Urothelium cell line (cell line): ENCODE measurements at regions not wholly inside any gene's neighbourhood (a gene's known extent, or its start where the extent isn't known, plus 50 kb on each side); places are given as distances from the start of the nearest gene placed in this dataset.

Experiments
- DNase-seq: peaks from one replicate; pipeline ENCODE4 v3.0.0; 2011; ENCODE audit warnings: low spot score, mixed read lengths
- FAIRE-seq: peaks from 2 replicates; lab custom pipeline; 2011; peaks lifted over from hg19 to GRCh38; lab: Jason Lieb, UNC

DNA sequence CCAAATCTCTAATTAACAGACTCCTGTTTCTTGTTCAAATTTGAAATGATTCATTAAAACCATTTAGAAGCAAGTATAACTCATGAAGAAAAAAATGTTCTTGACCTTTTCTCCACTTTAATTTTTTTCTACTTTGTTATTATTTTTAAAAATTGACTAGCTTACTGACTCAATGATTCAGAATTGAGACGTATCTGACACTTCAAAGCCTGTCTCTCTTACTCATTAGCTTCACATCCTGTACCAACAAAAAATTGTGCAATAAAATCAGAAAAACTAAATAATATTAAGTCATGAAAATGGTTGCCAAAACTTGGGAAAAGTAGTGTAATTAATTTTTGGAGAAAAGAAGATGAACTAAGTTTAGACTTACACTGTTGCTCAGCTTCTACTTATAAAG, 331.2 kb downstream of the SLC16A7 start:
- no peak for DNase-seq
- FAIRE-seq: no peak

DNA sequence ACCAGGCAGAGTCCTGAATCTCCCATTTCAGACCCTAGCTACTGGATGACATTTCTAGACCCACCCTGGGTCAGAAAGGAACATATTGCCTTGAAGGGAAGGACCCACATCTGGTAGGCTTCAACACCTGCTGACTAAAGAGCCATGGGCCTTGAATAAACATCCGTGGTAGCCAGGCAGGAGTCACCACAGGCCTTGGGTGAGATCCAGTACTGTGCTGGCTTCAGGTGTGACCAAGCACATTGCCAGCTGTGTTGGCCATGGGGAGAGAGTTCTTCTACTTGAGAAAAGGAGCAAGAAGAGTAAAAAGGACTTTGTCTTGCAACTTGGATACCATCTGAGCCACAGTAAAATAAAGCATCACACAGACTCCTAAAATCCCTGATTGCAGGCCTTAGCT, 332.6 kb downstream of the SLC16A7 start:
- FAIRE-seq (no peak), DNase-seq (no peak)

DNA sequence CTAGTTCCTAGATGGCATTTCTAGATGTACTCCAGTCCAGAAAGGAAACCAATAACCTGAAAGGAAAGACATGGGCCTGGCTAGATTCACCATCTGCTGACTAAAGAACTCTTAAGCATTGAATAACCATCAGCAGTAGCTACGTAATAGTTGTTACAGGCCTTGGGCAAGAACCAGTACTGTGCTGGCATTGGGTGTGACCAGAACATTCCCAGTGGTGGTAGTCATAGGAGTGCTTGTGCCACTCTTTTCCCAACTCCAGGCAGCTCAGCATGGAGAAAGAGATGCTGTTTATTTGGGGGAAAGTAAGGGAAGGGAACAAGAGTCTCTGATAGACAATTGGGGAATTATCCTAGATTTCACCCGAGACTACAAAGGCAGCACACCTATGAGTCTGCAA, 333.3 kb downstream of the SLC16A7 start:
- FAIRE-seq (no peak), DNase-seq (peak; percentile 25)

DNA sequence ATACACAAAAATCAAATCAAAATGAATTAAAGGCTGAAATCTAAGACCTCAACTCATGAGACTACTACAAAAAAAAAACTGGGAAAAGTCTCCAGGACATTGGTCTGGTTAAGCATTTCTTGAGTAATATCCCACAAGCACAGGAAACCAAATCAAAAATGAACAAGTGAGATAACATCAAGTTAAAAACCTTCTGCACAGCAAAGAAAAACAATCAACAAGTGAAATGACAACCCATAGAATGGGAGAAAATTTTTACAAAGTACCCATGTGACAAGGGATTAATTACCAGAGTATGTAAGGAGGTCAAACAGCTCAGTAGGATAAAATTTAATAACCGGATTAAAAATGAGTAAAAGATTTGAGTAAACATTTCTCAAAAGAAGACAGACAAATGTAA, 338.7 kb downstream of the SLC16A7 start:
- DNase-seq (no peak), FAIRE-seq (no peak)

DNA sequence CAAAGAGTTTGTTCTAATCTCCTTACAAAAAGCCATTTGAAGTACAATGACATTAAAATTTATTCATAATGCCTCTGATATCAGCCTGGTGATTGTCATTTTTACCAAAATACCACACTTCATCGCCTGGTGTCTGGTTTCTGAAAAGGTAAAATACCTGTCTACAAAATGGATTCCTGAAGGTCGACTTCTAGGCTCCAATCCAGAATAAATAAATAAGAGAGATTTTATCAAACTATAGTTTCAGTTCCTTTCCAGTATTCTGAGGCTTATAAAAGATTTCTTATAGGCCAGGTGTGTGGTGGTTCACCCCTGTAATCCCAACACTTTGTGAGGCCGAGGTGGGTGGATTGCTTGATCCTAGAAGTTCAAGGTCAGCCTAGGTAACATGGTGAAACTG, 340.7 kb downstream of the SLC16A7 start:
- no peak for DNase-seq
- FAIRE-seq: no peak

DNA sequence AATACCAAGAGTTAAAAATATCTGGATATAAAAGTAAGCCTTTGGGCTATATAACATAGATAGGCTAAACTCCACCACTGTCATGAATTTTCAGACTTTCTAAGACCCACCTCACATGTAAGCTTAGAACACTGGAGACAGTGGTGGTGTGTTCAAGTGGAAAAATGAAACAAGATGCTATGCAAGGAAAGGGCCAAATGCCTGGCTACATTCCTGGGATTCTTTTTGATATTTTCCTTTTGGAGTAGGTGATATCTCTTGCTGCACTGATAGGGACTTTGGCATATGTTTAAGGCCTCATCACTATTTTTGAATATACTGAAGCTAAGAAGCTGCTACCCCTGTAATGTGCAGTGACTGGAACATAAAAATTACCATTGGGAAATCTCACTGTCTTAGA, 341.3 kb downstream of the SLC16A7 start:
- FAIRE-seq (no peak), DNase-seq (no peak)

DNA sequence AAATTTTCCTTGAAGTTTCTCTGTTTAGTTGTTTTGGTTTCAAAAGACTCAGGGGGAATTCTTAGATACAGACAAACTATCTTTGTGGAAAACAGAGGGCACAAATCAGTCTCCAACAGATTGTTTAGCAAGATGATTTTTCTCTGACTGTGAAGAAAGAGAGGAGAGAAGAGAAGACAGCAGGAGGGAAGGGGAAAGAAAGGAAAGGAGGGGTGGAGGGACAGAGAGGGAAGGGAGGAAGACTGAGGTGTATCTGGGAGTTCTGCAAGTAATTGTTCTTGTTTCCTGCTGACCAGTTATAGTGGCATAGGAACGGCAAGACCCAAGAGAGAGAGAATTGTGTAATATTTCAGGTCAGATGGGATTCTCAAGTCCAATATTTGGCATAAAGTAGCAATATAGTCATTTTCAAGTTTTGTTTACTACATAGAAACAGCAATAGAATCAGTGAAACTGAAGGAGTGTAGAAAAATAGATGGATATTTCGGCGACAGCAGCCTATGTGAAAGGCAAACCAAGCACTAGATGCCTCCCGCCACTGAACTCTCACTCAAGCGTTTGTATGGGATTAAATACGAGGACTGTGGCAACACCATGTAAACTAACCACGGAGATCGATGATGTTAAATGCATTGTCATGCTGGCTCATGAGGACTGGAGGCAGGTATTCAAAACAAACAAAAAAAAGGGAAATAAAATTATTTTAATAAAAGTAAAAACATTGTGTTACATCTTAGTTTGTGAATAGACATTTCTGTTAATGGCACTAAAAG, 342.5 kb downstream of the SLC16A7 start:
- FAIRE-seq (no peak), DNase-seq (no peak)

DNA sequence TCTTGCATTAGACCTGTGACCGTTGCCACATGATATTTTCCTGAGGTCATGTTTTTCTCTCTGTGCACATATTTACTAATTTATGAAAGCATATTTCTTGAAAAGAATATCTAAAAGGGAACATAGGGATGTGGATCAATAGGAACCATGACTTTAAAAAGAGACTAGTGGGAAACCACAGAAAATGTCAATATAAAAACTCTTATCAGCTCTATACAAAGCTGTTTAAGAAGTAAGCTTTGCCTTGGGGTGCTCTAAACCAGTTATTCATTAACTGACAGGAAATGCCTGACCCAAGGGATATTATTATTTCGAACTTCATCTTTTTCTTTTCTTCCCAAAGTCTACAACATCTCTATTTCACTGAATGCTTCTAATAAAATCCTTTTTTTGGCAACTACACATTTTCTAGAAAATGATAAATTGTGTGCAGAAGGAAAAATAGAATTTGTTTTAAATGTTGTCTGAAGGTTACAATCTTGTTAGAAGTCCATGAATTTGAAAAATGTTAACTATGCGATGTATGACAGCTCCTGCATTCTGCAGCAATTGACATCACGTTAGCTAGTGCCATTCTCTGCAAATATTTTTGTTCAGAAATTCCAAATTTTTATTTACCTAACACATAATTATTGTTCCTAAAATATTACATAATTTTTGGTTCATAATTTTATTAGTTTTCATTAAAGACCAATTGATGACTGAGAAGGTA, 345.0 kb downstream of the SLC16A7 start:
- DNase-seq: no peak
- no peak for FAIRE-seq

DNA sequence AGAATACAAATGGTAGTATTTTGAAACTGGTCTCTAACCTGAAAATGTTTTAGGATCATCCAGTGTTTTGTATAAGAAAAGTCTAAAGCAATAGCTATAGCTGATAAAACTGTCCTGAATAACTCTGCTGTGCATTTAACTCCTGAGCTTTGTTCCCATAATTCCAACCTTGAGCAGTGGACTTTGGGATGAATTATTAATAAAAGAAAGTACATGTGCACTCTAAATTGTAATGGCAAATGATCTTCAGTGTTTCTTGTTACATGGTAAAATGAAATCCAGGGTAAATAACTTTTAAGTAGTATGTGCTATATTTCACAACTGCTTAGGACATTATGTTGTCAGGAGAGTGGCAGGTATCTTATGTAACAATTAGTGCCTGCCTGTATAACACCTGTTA, 345.6 kb downstream of the SLC16A7 start:
- no peak for FAIRE-seq
- DNase-seq: no peak

DNA sequence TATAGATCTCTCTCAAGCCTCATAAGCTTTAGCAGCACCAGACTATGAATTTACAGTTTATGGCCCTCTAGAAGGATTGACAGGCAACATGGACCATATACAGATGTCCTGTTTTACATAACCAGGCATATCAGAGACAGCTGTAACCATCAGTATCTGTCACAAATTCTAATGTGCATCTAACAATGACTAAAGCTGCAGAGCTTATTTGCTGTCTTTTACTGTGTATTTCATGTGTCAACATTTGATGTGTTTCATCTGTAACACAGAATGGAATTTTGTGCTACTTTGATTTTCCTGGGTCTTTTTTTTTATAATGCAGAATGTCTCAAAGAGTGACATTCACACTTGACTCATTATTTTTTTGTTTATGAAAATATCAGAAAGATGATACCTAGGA, 348.3 kb downstream of the SLC16A7 start:
- DNase-seq: no peak
- FAIRE-seq: no peak

DNA sequence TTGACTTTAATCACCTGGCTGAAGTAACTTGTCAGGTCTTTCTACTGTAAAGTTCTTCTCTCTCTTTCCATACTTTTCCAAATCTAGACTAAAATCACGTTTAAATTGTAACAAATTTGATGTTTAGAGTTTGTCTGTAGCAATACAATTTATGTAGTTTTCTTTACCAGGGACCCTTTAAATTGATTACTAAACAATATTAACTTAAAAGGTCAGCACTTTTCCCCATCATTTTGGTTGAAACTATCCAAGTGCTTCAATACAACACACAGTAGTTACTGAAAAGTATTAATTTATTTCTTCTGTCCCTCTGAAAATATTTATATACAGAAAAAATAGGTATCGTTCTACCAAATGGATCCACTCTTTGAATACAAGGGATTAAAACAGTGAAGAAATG, 350.8 kb downstream of the SLC16A7 start:
- DNase-seq (no peak), FAIRE-seq (no peak)

DNA sequence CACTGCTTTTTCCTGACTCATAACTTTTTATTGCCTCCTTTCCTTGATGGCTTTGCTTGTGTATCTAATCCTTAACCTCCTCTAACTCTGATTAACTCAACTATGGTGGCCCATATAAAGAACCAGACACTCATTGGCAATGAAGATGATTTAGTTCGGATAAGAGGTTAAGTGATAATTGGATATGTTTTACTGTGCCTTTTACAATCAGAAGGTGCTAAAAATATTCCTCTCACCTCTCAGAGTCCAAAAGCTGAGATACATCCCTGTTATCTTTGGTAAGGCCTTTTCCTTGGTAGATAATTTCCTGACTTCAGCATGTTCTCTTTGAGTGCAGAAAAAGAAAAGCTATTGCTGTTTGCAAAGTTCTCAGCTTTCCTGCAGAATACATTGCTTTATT, 367.7 kb downstream of the SLC16A7 start:
- FAIRE-seq (no peak), DNase-seq (no peak)

DNA sequence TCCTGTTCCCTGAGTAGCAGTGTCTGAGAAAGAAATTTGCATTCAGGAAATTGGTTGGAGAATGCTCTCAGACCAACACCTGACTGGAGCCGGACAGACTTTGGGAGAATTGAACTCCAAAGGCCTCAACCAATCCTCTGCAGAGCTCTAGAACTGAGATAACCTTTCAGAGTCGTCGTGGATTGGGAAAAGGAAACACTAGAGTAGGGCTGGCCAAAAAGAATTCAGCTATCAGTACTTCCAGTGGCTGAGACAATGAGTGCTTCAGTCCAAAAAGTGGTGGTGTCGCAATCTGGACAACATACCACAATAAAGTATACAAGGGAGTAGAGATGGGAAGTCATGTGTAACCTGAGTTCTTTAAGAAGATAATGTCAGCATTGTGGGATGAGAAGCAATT, 377.1 kb downstream of the SLC16A7 start:
- DNase-seq (peak; percentile 45), FAIRE-seq (no peak)

DNA sequence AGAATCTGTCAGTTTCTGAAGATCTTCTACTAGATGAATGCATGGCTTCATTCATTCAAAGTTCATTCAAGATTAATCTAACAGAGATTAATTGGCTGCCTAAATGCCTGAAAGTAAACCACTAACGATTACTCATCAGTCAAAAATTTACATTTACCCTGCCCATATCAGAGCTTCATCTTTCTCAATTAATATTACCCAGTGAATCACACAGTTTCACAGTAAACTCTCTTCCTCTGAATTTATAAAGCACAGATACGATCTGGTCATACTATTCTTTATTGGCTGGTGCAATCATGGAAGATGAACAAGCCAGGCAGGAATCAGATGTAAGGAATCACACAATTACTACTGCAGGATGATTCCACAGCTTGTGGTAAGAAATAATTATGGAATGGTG, 377.7 kb downstream of the SLC16A7 start:
- no peak for FAIRE-seq

DNA sequence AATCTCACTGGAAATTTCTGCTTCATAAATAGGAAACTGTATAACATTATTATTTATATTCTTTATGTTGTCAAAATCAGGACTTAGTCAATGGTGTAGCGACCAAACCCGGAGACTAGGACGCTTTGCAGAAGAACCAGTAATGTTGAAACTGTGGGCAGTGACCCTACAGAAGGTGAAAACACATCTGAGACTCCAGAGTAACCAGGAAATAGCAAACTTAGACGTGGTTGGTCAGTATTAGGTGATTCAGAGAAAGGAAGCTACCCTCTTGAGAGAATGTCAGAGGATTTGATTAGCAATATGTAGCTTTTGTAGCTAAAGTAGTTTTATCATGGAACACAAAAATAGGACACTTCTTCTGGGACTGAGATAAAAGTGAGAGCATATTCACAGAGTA, 381.9 kb downstream of the SLC16A7 start:
- DNase-seq: no peak
- no peak for FAIRE-seq

More for the DNA sequence above, 377.7 kb downstream of the SLC16A7 start:
- peak; percentile 10 for DNase-seq

DNA sequence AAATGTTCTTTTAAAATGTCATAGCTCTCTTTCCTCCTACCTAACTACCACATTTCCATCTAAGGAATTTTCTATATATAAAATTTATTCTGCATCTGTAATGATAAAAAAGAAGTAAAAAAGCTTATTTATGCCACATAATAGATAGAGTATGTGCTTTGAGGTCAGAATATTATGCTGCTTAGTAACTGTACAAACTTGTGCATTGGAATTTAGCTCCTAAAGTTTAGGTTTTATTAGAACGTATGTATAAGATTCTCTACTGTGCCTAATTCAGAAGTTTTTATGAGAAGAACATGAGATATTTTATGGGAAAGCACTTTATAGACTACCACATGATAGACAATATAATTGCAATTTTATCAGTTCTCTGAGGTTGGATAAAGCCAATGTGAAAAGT, 384.6 kb downstream of the SLC16A7 start:
- FAIRE-seq: no peak
- no peak for DNase-seq

DNA sequence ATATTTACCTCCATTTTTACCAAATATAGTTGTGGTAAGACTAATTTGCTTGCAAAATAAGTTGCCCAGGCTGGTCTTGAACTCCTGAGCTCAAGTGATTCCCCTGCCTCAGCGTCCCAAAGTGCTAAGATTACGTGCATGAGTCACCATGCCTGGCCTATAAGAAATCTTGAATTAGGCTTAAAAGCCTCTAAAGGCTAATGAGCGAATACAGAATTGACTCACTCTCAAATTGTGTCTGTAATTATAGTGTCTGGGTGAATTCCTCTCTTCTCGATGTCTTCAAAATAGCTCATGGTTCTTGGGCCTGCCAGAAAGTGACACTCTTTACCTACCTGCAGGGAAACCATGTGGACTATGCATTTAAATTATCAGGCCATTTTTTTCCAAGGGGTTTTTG, 403.5 kb downstream of the SLC16A7 start:
- FAIRE-seq: no peak

DNA sequence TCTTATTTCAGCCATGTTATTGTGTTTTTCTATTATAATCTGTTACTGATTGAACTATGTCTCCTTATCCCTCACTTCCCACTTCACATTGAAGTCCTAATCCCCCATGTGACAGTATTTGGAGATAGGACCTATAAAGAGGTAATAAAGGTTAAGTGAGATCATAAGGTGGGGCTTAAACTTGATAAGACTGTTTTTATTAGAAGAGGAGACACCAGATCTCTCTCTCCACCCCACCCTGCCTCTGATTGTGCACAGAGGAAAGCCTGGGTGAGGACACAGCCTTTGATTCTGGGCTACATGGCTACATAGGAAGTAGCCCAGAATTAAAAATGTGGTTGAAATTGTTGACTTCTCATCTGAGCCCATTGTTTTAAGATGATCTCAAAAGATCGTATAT, 414.7 kb downstream of the SLC16A7 start:
- DNase-seq: no peak

More for the DNA sequence above, 403.5 kb downstream of the SLC16A7 start:
- no peak for DNase-seq

DNA sequence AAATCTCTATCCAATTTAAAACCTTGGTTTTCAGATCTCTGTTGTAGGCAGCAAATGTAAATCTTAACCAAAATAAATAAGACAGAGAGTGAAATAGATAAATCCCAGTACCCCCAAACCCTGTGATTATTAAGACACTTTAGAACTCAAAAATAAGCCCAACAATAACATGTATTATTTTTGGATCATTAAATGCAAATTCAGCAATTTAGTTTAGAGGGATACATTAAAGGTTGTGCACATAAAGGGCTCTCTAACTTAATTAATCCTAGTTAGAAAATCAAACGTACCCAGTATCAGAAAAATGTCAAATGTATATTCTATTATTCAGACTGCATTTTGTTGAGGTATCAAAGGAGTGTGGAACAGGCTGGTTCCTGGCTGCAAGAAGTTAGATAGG, 416.8 kb downstream of the SLC16A7 start:
- no peak for FAIRE-seq
- DNase-seq: no peak

More for the DNA sequence above, 414.7 kb downstream of the SLC16A7 start:
- FAIRE-seq: no peak

DNA sequence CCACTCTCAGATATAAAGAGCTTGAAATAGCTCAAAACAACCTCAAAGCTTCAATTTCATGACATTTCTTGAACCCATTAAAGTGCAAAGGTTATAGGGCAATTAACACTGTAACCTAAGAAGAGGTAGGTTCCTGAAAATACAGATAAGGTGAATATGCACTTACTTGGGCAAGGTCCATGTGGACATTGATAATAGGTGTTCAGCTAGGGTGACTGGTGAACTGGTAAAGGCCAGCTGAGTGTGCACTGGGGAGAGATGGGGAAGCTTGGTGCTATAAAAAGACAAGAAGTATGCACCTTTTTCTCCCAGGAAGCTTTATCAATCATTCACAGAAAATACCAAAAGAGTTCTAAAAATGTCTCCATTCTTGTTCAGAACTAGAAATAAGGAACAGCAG, 418.6 kb downstream of the SLC16A7 start:
- FAIRE-seq (no peak), DNase-seq (no peak)

DNA sequence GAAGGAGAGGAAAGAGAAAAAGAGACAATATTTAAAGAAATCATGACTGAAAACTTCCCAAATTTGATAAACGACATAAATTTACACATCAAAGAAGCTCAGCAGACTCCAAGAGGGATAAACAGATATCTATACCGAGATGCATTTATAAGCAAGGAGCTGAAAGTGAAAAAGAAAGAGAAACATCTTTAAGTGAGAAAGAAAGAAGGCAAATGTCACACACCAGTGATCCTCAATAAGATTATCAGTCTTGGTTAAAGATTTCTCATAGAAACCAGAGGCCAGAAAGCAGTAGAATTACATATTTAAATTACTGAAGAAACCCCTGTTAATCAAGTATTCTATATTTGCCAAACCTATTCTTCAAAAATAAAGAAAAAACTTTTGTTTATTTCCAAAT, 424.2 kb downstream of the SLC16A7 start:
- no peak for DNase-seq
- no peak for FAIRE-seq

DNA sequence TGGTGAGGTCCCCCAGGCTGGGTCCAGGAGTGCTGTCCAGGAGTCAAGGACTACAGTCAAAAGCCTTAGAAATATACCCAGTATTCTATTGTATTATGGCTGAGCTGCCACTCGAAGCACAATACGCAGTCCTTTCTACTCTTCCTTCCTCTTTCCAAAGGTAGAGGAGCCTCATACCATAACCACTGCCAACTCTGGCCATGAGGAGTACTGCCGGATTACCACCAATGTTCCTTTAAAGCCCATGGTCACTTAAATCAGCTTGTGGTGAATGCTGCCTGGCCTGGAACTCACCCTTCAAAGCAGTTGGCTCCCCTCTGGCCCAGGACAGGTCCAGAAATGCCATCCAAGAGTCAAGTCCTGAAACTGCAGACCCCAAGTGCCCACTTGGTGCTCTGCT, 425.4 kb downstream of the SLC16A7 start:
- no peak for FAIRE-seq
- DNase-seq: no peak

DNA sequence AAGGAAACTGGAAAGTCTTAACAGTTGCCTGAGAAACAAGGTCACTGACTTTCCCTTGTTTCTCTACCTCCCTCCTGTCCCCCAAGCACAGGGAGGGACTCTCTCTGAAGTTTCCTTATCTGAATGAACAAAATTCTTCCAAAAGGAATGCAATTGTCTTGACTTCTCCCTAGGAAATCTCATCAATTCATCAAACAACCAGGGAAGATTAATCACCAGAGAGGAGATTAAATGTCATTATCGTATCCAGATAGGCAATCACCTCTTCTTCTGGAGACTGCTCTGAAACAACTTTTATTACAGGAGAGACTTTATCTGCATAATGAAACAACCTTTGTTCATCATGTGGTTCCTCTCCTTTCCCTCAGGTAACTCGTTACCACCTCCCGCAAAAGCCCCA, 431.4 kb downstream of the SLC16A7 start:
- FAIRE-seq (no peak), DNase-seq (no peak)
